ENCODE measurements at regions not wholly inside any gene's neighbourhood (a gene's known extent, or its start where the extent isn't known, plus 50 kb on each side); places are given as distances from the start of the nearest gene placed in this dataset.
"Not testable (repeated sequence)": the region's sequence is repeated elsewhere in the genome, so short reads cannot be mapped to it uniquely, and the experiment has no call there.

DNA sequence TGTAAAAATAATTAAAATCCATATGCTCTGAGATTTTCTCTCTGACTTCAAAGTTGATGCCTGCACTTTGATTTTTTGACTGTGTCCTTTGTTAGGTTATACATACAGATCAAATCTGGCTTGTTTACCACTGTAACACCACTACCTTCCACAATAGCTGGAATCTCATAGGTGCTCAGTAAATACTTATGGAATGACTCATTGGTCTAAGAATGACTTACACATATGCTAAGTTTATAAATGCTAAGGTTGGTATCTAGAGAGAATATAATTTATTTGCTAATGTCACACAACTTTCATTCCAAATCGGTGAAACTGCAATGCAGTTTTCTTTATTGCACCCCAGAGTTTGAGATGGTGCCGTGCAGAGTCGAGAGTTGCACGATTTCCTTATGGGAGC is 578.5 kb downstream of the SH2D4B start:
- no peak for DNase-seq (ENCODE audit: low spot score)

DNA sequence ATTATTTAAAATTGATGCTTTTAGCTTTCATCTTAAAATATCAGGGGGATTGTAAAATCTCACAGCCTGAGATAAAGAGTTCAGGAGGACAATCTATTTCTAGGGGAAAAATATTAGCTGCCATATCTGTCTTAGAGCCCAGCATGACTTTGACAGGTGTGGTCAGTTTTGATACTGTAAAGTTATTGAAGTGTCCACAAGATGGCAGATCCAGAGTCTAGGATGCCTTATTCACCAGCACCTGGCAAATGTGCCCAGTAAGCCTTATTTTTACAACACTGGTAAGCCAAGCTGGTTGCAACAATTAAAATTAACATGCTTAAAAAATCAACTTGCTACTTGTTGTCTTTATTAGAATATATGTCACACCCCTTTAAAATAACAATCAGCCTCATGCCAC is 579.3 kb downstream of the SH2D4B start:
- no peak for DNase-seq (ENCODE audit: low spot score)

DNA sequence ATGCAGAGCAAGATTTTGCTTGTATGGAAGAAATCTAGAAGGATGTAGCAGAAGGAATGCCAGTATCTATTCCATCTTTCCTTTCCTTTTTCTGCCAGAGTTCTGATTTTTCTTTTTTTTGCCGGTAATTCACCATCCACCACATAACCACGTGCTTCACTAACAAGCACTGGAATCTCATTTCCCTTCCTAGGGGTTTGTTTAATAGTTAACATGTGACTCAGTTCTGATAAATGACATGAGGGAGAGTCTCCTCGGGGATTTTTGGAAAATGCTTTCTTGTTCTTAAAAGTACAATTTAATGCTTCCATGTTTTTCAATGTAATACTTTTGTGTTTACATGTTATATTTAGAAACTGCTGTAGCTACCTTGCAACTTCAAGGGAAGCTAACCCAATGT is 590.2 kb downstream of the SH2D4B start:
- DNase-seq (ENCODE audit: low spot score) = no peak

DNA sequence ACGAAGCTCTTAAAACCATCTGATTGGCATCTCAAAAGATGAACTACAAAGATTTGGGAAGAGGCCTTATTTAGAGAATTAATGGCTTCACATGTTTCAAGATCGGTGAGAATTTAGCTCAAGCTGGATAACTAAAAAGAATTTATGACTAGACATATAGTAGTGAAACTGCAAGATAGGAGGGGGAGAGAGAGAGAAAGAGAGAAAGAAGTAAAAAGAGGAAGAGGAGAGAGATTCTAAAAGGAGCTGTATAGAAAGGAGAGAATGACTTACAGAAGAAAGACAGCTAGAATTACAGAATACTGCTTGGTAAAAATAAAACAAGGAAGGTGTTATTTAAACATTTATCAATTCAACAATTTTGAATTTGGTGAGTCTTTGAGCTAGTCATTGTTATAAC is 592.3 kb downstream of the SH2D4B start:
- DNase-seq (ENCODE audit: low spot score) = no peak

DNA sequence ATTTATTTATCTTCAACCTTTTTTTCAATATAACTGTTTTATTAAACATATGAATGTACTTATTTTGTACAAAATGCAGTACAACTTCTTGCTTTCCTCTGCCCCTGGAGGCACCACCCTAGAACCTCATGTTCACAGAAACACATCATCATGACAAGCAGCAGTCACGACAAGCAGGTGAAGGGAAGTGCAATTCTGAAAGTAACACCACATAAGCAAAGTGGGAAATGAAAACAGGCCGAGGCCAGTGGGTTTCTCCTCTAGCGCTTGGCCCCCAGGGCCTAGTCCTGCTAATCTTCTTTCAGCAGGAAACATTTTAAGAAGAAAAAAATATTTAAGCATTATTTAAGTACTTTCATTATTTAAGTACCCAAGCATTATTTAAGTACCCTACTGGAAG is 598.1 kb downstream of the SH2D4B start:
- no peak for DNase-seq (ENCODE audit: low spot score)

DNA sequence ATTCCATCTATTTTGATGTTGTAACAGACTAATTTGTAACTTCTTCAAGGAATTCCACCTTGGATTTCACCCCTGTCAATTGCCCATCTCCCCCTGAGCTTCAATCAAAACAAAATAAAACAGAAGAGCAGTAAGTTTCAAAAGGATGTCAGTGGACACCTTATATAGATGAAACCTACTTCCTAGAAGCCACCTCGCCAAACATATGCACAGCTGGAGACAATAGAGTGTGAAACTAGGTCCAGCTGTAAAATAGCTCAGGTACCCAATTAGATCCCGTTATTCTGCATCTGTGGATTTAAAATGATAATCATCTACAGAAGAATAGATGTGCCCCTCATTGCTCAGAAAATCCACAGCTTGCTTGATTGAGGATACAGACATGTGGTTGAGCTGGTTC is 598.6 kb downstream of the SH2D4B start:
- DNase-seq (ENCODE audit: low spot score) = no peak

DNA sequence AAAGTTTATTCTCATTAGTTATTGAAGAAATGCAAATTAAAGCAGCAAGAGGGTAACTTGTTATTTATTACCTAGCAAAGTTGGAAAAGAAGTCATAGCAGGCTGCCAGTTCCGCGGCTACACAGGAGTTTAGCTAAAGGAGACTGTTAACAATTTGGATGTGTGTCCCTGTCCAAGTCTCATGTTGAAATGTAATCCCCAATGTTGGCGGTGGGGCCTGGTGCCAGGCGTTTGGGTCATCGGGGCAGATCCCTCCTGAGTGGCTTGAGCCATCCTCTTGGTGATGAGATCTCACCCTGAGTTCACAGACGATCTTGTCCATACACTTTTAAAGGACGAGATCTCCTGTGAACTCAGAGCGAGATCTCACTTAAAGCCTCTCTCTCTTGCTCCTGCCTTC is 608.3 kb downstream of the SH2D4B start:
- DNase-seq (ENCODE audit: low spot score) = no peak

DNA sequence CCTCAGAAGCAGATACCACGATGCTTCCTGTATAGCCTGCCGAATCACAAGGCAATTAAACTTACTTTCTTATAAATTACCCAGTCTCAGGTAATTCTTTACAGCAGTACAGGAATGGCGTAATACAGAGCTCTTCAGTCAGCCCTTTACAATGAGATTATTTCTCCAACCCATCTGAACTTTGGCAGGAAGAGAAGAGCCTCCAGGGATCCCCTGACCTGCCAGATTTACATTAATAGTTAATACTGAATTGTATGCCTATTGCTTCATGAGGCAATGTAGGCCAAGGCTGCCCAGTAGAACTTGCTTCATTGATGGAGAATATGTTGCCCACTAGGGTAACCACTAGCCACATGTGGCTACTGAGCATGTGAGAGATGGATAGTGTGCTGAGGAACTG is 608.7 kb downstream of the SH2D4B start:
- no peak for DNase-seq (ENCODE audit: low spot score)

DNA sequence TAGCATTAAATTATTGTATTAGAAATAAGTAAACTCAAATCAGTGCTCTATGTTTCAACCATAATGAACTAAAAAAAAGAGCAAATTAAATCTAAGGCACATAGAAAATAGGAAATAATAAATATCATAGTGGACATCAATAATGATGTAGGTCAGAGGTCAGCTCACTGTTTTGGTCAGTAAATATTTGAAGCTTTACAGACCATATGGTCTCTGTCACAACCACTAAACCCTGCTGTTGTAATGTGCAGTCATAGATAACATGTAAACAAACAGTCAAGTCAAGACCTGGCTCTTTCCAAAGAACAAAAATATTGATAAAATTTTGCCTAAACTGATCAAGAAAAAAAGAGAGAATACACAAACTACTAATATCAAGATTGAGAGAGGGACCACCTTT is 615.0 kb downstream of the SH2D4B start:
- no peak for DNase-seq (ENCODE audit: low spot score)

DNA sequence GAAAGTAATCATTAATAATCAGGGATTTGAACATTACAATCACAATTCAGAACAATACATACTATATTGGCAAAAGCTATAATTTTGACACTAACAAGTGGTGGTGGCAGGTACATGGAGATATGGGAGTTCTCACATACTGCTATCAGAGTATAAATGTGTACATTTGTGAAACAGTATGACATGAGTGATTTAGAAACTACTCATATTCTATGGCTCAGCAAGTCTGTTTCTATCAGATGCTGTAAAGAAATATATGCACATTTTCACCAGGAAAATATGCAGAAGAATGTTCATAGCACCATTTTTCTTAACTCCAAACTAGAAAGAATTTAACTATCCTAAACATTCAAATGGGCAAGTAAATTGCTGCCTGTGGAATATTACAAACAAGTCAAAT is 620.0 kb downstream of the SH2D4B start:
- DNase-seq (ENCODE audit: low spot score) = no peak

DNA sequence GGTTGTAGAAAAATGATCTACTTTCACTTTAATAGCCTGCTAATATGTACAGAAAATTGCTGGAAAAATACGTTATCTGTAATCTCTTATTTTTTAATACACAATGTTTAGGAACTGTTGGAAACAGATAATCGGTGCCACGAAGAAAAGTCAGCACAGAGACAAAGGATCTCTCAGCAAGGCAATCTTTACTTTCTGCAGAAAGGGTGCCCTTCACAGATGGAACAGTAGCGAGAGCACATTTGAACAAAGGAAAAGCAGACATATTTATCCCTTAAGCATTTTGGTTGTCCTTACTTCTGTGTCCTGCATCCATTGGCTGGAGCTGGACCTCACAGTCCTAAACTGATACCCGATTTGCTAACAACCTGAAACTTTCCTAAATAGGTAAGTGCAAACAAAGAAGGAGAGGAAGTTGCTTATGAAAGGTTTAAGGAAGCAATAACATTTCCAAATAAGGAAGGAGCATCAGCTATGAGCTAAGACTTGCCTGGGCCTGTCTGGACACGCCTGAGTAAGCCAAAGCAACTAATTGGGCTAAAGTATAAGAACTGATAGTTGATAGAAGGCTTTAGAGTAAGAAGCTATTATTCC is 640.0 kb downstream of the SH2D4B start:
- no peak for DNase-seq (ENCODE audit: low spot score)

DNA sequence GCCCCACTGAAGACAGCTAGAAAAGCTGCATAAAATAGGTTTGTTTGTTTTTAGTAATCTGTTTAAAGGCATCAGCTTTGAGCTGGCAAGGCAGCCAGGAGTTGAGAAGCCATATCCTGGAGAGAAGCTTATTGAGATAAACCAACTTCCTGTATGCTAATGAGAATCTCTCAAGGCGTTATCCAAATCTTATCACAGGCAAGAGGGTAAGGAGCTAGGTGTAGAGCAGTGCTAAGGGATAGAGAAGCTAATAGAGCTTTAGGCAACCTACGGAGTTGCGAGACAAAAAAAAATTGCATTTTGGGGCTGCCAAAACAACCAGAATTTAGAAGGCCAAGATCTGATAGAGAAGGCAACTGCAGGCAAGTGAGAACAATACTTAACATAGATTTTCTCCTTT is 641.6 kb downstream of the SH2D4B start:
- no peak for DNase-seq (ENCODE audit: low spot score)

DNA sequence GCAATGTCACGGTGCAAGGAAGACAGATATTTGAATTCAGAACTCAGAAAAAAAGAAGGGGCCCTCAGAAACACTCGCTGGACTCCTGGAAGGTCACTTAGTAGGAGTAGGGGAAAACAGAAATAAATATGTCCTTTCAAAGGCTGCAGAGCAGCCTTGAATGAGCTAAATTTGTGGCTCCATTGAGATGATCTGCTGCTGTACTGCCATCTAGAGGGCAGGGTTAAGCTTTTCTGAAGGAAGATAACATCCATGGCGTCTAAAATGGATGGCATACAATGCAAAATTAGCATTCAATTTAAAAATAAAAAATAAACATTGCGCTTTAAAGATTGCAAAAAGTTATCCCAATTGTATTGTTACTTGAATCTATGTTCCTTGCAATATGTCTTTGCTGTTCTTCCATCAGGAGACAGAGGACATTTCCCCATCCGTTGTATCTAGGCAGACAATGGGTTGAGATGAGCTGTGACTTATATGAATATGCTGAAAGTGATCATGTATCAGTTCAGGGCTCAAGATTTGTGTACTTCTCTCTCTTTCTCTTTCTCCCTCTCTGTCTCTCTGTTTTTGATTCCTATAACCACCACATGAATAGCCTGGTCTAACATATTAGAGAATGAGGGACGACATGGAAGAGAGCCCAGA is 642.2 kb downstream of the SH2D4B start:
- DNase-seq (ENCODE audit: low spot score) = no peak

DNA sequence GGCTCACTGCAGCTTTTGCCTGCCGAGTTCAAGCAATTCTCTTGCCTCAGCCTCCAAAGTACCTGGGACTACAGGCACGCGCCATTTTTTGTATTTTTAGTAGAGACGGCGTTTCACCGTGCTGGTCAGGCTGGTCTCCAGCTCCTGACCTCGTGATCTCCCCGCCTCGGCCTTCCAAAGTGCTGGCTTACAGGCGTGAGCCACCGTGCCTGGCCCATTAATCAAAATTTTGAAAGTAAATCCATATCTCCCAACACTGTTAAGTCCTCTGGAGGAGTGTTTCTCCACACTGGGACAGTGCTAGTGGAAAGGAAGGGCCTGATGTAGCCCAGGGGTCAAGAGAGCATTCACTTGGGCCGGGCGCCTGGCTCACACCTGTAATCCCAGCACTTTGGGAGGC is 644.6 kb downstream of the SH2D4B start:
- DNase-seq (ENCODE audit: low spot score) = no peak

DNA sequence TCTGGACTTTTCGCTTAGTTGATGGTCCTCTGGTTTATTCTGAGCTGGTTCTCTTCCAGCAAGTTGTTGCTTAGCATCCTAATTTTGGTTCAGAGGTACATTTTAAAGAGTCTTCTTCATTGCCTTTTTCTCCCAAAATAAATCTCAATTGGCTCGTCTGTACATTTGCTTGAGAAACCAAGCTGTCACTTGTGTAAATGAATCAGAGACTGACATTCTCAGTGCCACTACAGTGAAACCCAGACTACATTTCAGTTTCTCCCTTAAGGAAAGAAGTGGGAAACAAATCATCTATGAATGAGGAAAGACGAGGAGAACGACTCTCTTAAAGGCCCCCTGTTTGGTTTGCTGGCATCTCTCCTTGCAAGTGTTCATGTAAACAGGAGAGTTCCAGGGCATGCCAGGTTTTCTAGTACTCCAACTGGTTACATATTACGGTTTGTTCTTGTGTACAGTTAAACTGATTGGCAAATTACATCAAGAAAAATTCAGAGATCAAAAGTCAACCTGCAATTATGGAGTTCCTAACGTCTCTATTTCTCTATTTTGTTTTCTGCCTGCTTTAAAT is 654.6 kb downstream of the SH2D4B start:
- DNase-seq (ENCODE audit: low spot score) = no peak

DNA sequence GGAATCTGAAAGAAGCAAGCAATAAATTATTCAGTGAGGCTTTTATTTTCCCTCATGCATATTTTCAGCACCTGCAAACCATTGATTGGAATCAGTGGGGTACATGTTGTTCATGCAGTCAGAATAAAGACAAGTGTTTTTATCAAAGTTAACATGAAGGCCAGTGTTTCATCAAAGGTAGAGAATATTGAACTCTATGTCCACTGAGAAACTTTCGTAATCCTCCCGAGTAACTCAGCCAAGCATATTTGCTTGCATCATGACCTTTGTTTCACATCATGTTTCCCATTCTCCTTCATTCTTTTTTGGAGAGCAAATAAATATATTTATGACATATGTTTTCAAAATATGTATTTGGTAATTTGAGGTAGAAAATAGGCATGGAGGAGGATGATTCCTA is 663.1 kb downstream of the SH2D4B start:
- DNase-seq (ENCODE audit: low spot score) = no peak

DNA sequence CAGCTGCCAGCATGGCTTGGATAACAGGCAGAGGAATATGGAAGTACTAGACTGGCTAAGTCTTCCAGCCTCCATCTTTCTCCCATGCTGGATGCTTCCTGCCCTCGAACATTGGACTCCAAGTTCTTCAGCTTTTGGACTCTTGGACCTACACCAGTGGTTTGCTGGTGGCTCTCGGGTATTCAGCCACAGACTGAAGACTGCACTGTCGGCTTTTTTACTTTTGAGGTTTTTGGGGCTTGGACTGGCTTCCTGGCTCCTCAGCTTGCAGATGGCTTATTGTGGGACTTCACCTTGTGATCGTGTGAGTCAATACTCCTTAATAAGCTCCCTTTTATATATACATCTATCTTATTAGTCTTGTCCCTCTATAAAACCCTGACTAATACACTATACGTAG is 667.6 kb upstream of the NRG3 start:
- not testable (repeated sequence) for DNase-seq (ENCODE audit: low spot score)

DNA sequence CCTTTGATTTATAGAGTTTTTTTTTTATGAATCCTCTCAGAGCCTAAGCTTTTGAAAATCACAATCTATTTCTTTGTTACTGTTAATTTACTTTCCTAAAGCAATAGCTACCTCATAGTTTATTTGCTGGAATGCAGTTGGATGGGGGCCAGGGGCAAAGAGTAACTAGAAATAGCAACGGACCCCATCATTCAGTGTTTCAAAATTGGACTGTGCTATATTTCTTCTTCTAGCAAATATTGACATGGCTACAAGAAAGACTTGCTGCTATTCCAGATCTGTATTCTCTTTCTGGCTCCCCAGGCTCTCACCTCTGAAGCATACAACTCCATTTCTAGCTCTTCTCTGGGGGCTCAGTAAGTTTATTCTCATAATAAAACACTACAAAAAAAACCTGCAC is 661.6 kb upstream of the NRG3 start:
- no peak for DNase-seq (ENCODE audit: low spot score)

DNA sequence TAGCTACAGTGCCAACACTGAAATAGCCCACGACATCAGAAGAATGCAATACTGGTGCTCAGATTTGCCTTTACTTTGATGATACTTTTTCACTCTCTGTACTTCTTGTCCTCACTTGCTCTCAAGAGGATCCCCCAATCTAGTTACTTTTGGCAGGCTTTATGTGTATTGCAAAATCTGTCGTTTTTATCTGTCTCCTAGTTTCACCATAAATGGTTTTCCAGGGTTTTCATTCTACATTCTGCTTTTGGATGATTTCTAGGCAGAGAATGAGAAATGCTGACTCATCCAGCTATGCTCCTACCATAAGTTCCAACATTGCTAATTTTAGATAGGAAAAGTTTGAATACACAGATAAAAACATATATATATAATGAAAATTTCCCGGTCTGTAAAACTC is 659.5 kb upstream of the NRG3 start:
- no peak for DNase-seq (ENCODE audit: low spot score)

DNA sequence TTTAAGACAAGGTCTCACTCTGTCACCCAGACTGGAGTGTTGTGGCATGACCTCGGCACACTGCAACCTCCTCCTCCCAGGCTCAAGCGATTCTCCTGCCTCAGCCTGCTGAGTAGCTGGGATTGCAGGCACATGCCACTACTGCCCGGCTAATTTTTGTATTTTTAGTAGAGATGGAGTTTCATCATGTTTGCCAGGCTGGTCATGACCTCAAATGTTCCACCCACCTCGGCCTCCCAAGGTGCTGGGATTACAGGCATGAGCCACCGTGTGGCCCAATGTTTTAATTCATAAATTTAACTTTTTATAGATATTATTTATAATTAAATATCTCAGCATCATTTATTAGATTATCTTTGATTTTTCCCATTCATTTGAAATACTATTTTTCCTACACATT is 658.0 kb upstream of the NRG3 start:
- DNase-seq (ENCODE audit: low spot score) = no peak

DNA sequence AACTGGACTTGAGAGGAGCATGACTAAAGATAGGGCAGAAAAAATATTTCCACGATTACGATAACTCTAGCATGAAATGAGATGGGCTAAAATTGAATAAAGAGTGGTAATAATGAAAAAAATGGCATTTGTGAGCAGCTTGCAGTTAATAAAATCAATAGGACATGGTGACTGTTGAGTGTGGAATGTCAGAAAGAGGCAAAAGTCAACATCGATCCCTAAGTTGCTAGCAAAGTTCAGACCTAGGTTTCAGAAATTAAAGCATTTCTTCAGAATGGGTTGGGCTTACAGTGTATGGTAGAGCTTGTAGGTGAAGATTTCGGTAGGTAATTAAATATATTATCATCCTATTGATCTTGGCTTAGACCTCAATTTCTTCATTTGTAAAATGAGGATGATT is 656.7 kb upstream of the NRG3 start:
- DNase-seq (ENCODE audit: low spot score) = no peak

DNA sequence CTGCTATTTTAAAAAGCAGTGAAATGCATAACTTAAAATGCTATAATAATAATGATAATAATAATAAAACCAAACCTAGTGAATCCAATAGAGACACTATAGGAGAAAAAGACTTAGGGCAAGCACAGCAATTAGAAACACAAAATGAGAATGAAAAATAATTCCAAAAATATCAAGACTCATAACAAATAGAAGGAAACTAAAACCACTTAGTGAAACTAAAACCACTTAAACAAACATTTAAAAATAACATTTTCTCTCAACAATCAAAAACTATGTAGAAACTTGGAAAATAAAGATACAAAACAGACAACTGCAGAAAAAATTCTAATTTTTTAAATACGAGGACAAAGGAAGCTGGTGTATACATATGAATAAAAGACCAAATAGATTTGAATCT is 655.2 kb upstream of the NRG3 start:
- no peak for DNase-seq (ENCODE audit: low spot score)

DNA sequence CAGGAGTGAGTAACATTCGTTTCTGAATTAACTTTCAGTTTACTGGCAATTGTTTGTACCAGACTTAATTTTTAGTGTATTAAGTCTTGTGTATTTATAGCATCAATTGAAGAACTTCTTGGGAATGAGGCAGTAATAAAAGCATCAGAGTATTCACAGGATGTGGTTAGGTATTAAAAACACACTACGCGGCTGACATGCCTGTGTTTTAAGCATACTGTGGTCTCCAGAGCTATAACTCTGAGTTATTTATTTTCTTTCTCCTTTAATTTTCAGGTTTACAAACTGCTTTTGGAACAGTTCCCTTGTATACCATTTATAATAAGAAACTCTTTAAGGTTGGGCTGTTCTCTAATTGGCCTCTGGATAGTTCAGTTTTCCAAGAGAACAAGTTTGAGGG is 626.1 kb upstream of the NRG3 start:
- DNase-seq (ENCODE audit: low spot score) = no peak

DNA sequence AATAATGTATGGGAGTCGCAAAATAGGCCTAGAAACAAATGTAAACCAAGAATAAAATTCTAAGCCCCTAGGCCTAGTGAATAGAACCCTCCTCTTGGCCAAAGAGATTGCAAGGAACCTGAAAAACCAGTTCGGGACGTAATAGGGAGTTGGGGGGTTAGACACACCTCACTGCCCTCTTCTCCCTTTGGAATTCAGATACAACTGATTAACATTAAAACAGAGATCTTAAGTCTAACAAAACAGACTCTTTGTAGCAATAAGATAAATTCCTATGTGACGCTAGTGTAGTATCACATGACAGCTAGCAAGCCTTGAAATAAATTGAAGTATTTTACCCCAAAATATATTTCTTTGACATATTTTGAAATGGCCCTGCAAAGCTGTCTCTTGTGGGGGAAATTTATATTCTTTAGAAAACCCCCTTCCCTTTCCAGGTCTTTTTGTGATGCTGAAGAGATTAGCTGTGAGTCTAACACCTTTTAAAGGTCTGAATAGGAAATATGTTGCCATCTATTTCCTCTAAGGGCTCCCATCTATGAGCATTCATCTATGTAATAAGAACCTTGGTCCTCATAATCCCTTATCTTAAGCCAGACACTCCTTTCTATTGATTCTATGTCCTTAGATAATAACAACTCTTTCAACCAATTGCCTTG is 623.4 kb upstream of the NRG3 start:
- DNase-seq (ENCODE audit: low spot score) = no peak

All from hematopoietic multipotent progenitor cell treated with erythropoietin and hydrocortisone succinate and interleukin-3 and kit ligand, for 17 days (in vitro differentiated cells).